H1 (cell line): ENCODE measurements at regions not wholly inside any gene's neighbourhood (a gene's known extent, or its start where the extent isn't known, plus 50 kb on each side); places are given as distances from the start of the nearest gene placed in this dataset.
A peak's percentile ranks its signal among the peaks of the same experiment; 100 is the strongest.

Experiments used
- CTCF ChIA-PET: fragments of 300-600 bp; sonication (Branson Sonifier 250); formaldehyde crosslinking; loops from one replicate; lab custom pipeline; 2021; ENCODE audit not compliant: partially characterized antibody; lab: Charles Lee
- POLR2A ChIA-PET: fragments of 300-600 bp; sonication (Branson Sonifier 250); formaldehyde crosslinking; loops from one replicate; lab custom pipeline; 2021; ENCODE audit warnings: inconsistent platforms; ENCODE audit not compliant: partially characterized antibody; lab: Charles Lee
- DNase-seq, 2 experiments: peaks; one replicate each; pipeline versions ENCODE4 v3.0.0 to v3.0.0-alpha.2; 2010 to 2022; ENCODE audit warnings: low spot score in 2 of 2, low read depth in 1 of 2, mixed read lengths in 1 of 2
- FAIRE-seq: peaks from 2 replicates; lab custom pipeline; 2011; peaks lifted over from hg19 to GRCh38; lab: Jason Lieb, UNC
- H2AFZ ChIP-seq: 2 replicates; pipeline ENCODE4 v1.8.1; 2012; ENCODE audit warnings: low read length, inconsistent platforms
- H2AK5ac ChIP-seq: 2 replicates; pipeline ENCODE4 v1.6.1; 2013; ENCODE audit warnings: low read depth, low read length
- H2BK120ac ChIP-seq: replicated peaks from 2 replicates; pipeline ENCODE3; 2013; ENCODE audit warnings: low read depth, low read length, inconsistent platforms
- H2BK12ac ChIP-seq: 2 replicates; pipeline ENCODE4 v1.6.1; 2013; ENCODE audit warnings: low read depth, low read length
- H2BK15ac ChIP-seq: 2 replicates; pipeline ENCODE4 v1.6.1; 2013; ENCODE audit warnings: low read length
- H2BK20ac ChIP-seq: 2 replicates; pipeline ENCODE4 v1.6.1; 2013; ENCODE audit warnings: low read length
- H2BK5ac ChIP-seq: 2 replicates; pipeline ENCODE4 v1.6.1; 2013; ENCODE audit warnings: low read depth, low read length
- H3K14ac ChIP-seq: 2 replicates; pipeline ENCODE4 v1.6.1; 2013; ENCODE audit warnings: inconsistent platforms; ENCODE audit not compliant: insufficient read length
- H3K18ac ChIP-seq: 2 replicates; pipeline ENCODE4 v1.6.1; 2013; ENCODE audit warnings: low read length; ENCODE audit errors: extremely low read depth
- H3K23ac ChIP-seq: 2 replicates; pipeline ENCODE4 v1.6.1; 2013; ENCODE audit warnings: inconsistent platforms; ENCODE audit not compliant: insufficient read length
- H3K23me2 ChIP-seq: 2 replicates; pipeline ENCODE4 v1.6.1; 2013; ENCODE audit warnings: low read depth, low read length
- H3K27ac ChIP-seq: 2 replicates; pipeline ENCODE4 v1.6.1; 2011; ENCODE audit warnings: low read depth, low read length, inconsistent platforms
- H3K27me3 ChIP-seq, 4 experiments: replicated peaks in 1 of 4; 1 replicate in 1 of 4; 2 replicates in 3 of 4; pipeline versions ENCODE4 v1.6.1 to v1.8.1; 2011 to 2013; ENCODE audit warnings: low read length in 3 of 4, mild to moderate bottlenecking in 3 of 4, inconsistent platforms in 2 of 4, mixed read lengths in 2 of 4, moderate library complexity in 1 of 4; ENCODE audit not compliant: control insufficient read depth in 3 of 4, insufficient read depth in 3 of 4; ENCODE audit errors: extremely low read depth in 1 of 4
- H3K36me3 ChIP-seq, 4 experiments: 2 replicates each; pipeline versions ENCODE4 v1.6.1 to v1.8.1; 2011 to 2013; ENCODE audit warnings: mild to moderate bottlenecking in 4 of 4, low read length in 3 of 4, moderate library complexity in 2 of 4, control low read depth in 1 of 4, inconsistent platforms in 1 of 4; ENCODE audit not compliant: insufficient read depth in 4 of 4, control insufficient read depth in 2 of 4
- H3K4ac ChIP-seq: replicated peaks from 2 replicates; pipeline ENCODE3; 2013; ENCODE audit warnings: low read length, low read depth, mixed read lengths, inconsistent platforms; ENCODE audit not compliant: insufficient read length
- H3K4me1 ChIP-seq, 4 experiments: replicated peaks in 1 of 4; 1 replicate in 1 of 4; 2 replicates in 3 of 4; pipeline versions ENCODE4 v1.6.1 to v1.8.1; 2011 to 2013; ENCODE audit warnings: low read length in 3 of 4, inconsistent platforms in 2 of 4, mixed read lengths in 1 of 4; ENCODE audit not compliant: insufficient read depth in 4 of 4, control insufficient read depth in 3 of 4
- H3K4me2 ChIP-seq, 2 experiments: 2 replicates each; pipeline versions ENCODE4 v1.6.1 to v1.8.1; 2011 to 2013; ENCODE audit warnings: low read depth in 2 of 2, low read length in 2 of 2, control low read depth in 1 of 2, inconsistent platforms in 1 of 2, mild to moderate bottlenecking in 1 of 2; ENCODE audit not compliant: insufficient read depth in 1 of 2
- H3K4me3 ChIP-seq, 4 experiments: fragments of 200-600, 300-600 bp in 1 of 4; sonication (generic), shearing (Covaris generic), sonication (Bioruptor Twin) in 1 of 4; 2 replicates each; pipeline versions ENCODE4 v1.5.1 to v1.8.1; 2011 to 2016; ENCODE audit warnings: low read length in 4 of 4, low read depth in 3 of 4, control low read depth in 2 of 4, inconsistent platforms in 2 of 4, mild to moderate bottlenecking in 2 of 4, mixed read lengths in 1 of 4, moderate library complexity in 1 of 4; ENCODE audit not compliant: insufficient read depth in 2 of 4; ENCODE audit errors: extremely low read depth in 1 of 4
- H3K56ac ChIP-seq: replicated peaks from 2 replicates; pipeline ENCODE3; 2013; ENCODE audit warnings: low read depth, mild to moderate bottlenecking, mixed read lengths, low read length, inconsistent platforms; ENCODE audit not compliant: insufficient read length
- H3K79me1 ChIP-seq: 2 replicates; pipeline ENCODE4 v1.6.1; 2013; ENCODE audit warnings: low read depth, low read length, control low read depth
- H3K79me2 ChIP-seq, 2 experiments: 2 replicates each; pipeline versions ENCODE4 v1.6.1 to v1.8.1; 2012 to 2013; ENCODE audit warnings: low read length in 2 of 2, mild to moderate bottlenecking in 2 of 2, inconsistent platforms in 1 of 2; ENCODE audit not compliant: insufficient read depth in 2 of 2, control insufficient read depth in 1 of 2
- H3K9ac ChIP-seq, 4 experiments: replicated peaks in 1 of 4; 1 replicate in 1 of 4; 2 replicates in 3 of 4; pipeline versions ENCODE4 v1.6.1 to v1.8.1; 2011 to 2013; ENCODE audit warnings: low read depth in 3 of 4, low read length in 3 of 4, control low read depth in 2 of 4, mild to moderate bottlenecking in 2 of 4, moderate library complexity in 2 of 4, inconsistent platforms in 1 of 4; ENCODE audit errors: extremely low read depth in 1 of 4
- H3K9me3 ChIP-seq, 2 experiments: 2 replicates each; pipeline versions ENCODE4 v1.6.1 to v1.8.1; 2012 to 2013; ENCODE audit warnings: mild to moderate bottlenecking in 2 of 2, moderate library complexity in 2 of 2, control low read depth in 1 of 2, inconsistent platforms in 1 of 2, low read depth in 1 of 2, low read length in 1 of 2, mixed read lengths in 1 of 2; ENCODE audit not compliant: insufficient read depth in 2 of 2
- H4K20me1 ChIP-seq, 2 experiments: replicated peaks in 1 of 2; 2 replicates each; pipeline versions ENCODE3 to v1.8.1; 2011 to 2013; ENCODE audit warnings: inconsistent platforms in 2 of 2, low read length in 2 of 2, mild to moderate bottlenecking in 1 of 2; ENCODE audit not compliant: insufficient read depth in 2 of 2, control insufficient read depth in 1 of 2
- H4K5ac ChIP-seq: 2 replicates; pipeline ENCODE4 v1.6.1; 2013; ENCODE audit warnings: low read length, low read depth, mixed read lengths, inconsistent platforms; ENCODE audit not compliant: insufficient read length
- H4K8ac ChIP-seq: 2 replicates; pipeline ENCODE4 v1.8.0; 2013; ENCODE audit warnings: mild to moderate bottlenecking, moderate library complexity, low read length, inconsistent platforms; ENCODE audit not compliant: insufficient read depth; ENCODE audit errors: extremely low read depth
- H4K91ac ChIP-seq: replicated peaks from 2 replicates; pipeline ENCODE3; 2013; ENCODE audit warnings: low read length, mixed read lengths, inconsistent platforms; ENCODE audit not compliant: insufficient read length
- BACH1 ChIP-seq: IDR thresholded peaks from 2 replicates; pipeline ENCODE4 v1.6.1; 2012; ENCODE audit warnings: low read length, improper control_type of control experiment
- BRCA1 ChIP-seq: IDR thresholded peaks from 2 replicates; pipeline ENCODE4 v1.6.1; 2012; ENCODE audit warnings: low read depth, low read length, improper control_type of control experiment
- CBX5 ChIP-seq: fragments of 300-800, 300-1000 bp; sonication (generic); IDR thresholded peaks from 2 replicates; pipeline ENCODE4 v1.7.1; 2016; ENCODE audit warnings: antibody characterized with exemption, low read length, low read depth
- CHD1 ChIP-seq: IDR thresholded peaks from 2 replicates; pipeline ENCODE4 v1.6.1; 2012; ENCODE audit warnings: low read depth, low read length, improper control_type of control experiment
- EZH2 ChIP-seq: fragments of 200-600 bp; sonication (generic); IDR thresholded peaks from 2 replicates; pipeline ENCODE4 v1.7.1; 2012; ENCODE audit warnings: low read depth, mild to moderate bottlenecking, moderate library complexity, low read length, inconsistent platforms; ENCODE audit not compliant: severe bottlenecking
- POU5F1 ChIP-seq: IDR thresholded peaks from 2 replicates; pipeline ENCODE4 v1.6.1; 2011; ENCODE audit warnings: low read depth, mild to moderate bottlenecking, low read length, moderate library complexity
- RFX5 ChIP-seq: IDR thresholded peaks from 2 replicates; pipeline ENCODE4 v1.6.1; 2011; ENCODE audit warnings: low read depth, low read length, improper control_type of control experiment, borderline replicate concordance
- RXRA ChIP-seq: IDR thresholded peaks from 2 replicates; pipeline ENCODE4 v1.6.1; 2011; ENCODE audit warnings: low read depth, mild to moderate bottlenecking, low read length, moderate library complexity; ENCODE audit not compliant: insufficient read depth
- SRF ChIP-seq: IDR thresholded peaks from 2 replicates; pipeline ENCODE4 v1.6.1; 2011; ENCODE audit warnings: mild to moderate bottlenecking, low read depth, low read length, moderate library complexity
- SUZ12 ChIP-seq: fragments of 200-600 bp; sonication (generic); IDR thresholded peaks from 2 replicates; pipeline ENCODE4 v1.6.1; 2012; ENCODE audit warnings: mild to moderate bottlenecking, inconsistent platforms, low read length, moderate library complexity, mixed read lengths
- WGBS, 2 experiments: shearing (Covaris generic) in 1 of 2; methylation state at CpG; one replicate each; pipeline versions ENCODE4 v1.1.6 to v1.1.7; 2013 to 2015; ENCODE audit warnings: low lambda C conversion rate in 2 of 2, mixed read lengths in 2 of 2, inconsistent platforms in 1 of 2, low coverage in 1 of 2, missing lambda C conversion rate in 1 of 2; ENCODE audit not compliant: insufficient replicate concordance in 2 of 2, insufficient coverage in 1 of 2, insufficient read length in 1 of 2; ENCODE audit errors: extremely low coverage in 1 of 2, missing lambda C conversion rate in 1 of 2; 5-methylcytosine and 5-hydroxymethylcytosine counted together

GRCh38 chr2:67322353-67323001, 74.7 kb upstream of the ETAA1 start:
- Histone ChIP-seq H3K4me3 (no peak overlapping the region), H2BK20ac (peak overlapping the region; percentile 52; the same call in 1 of the 2 replicates), H2BK5ac (peak overlapping the region; percentile 93; the same call in 1 of the 2 replicates), H3K9ac (no peak overlapping the region), H3K4me2 (no peak overlapping the region), H3K4me1 (peaks cover 0 to 23% (median 8%) of the 10 kb centered on the region in 4 experiments; a peak in 5 of 7 replicates), H3K23me2 (no peaks in the 10 kb centered on the region; the same call in 1 of the 2 replicates), H2BK12ac (peak overlapping the region; percentile 91), H3K79me1 (no peaks in the 10 kb centered on the region), H3K27me3 (no peaks in the 10 kb centered on the region), H2BK15ac (no peak overlapping the region), H3K14ac (no peak overlapping the region), H3K36me3 (no peaks in the 10 kb centered on the region), H4K20me1 (no peaks in the 10 kb centered on the region), H2AK5ac (peak overlapping the region; percentile 43; the same call in 1 of the 2 replicates), H3K23ac (no peak overlapping the region), H4K91ac (peak overlapping the region; percentile 5), H3K4ac (no peak overlapping the region), H3K9me3 (no peaks in the 10 kb centered on the region), H3K27ac (no peak overlapping the region), H4K5ac (no peak overlapping the region), H3K18ac (no peak overlapping the region), H2BK120ac (peak overlapping the region; percentile 0), H3K79me2 (no peaks in the 10 kb centered on the region), H3K56ac (no peak overlapping the region), H2AFZ (peak overlapping the region; percentile 54; the same call in 1 of the 2 replicates), H4K8ac (no peak overlapping the region)
- FAIRE-seq (peak; percentile 62), DNase-seq (peak in 1 of 2 experiments; percentile 54)
- CTCF ChIA-PET = interaction anchor here (0.6 to 1.3 kb wide), 3 partner anchors 9 to 531 kb away, joined by 3 read pairs; no protein-coding TSS in a partner anchor
- POLR2A ChIA-PET = interaction anchor here (1.1 to 2.4 kb wide), 2 partner anchors 9 to 16 kb away, joined by 4 to 13 read pairs; no protein-coding TSS in a partner anchor
- 42% methylated on average over 3 of the region's 3 CpGs; no CpG with 5 or more reads in 1 of the 2 experiments for WGBS, 2 experiments
- TF ChIP-seq BACH1 (no peak), BRCA1 (no peak), CBX5 (no peak), SRF (no peak), POU5F1 (no peak), CHD1 (no peak), RXRA (no peak), EZH2 (no peak), SUZ12 (no peak), RFX5 (no peak)
